ENCODE measurements at regions not wholly inside any gene's neighbourhood (a gene's known extent, or its start where the extent isn't known, plus 50 kb on each side); places are given as distances from the start of the nearest gene placed in this dataset.

- CTCF ChIA-PET: no interaction called here
These were observed 887.9 kb upstream of the KLHL29 start for GRCh38 chr2:22497064-22497463.

GRCh38 chr2:22497789-22498188, 887.2 kb upstream of the KLHL29 start:
- Histone ChIP-seq H3K36me3 (ENCODE audit: control insufficient read depth, insufficient read depth, low read length) (no peaks in the 10 kb centered on the region), H3K27me3 (ENCODE audit: control insufficient read depth, insufficient read depth, low read length) (no peaks in the 10 kb centered on the region), H3K4me1 (ENCODE audit: control insufficient read depth, insufficient read depth, low read length) (no peaks in the 10 kb centered on the region), H3K27ac (ENCODE audit: low read length) (no peak overlapping the region), H3K9me3 (ENCODE audit: control insufficient read depth, insufficient read depth, low read depth, low read length) (no peaks in the 10 kb centered on the region), H3K4me3 (ENCODE audit: low read depth in 2 of 2, low read length in 2 of 2) (no peak overlapping the region)
- ChIA-PET CTCF (no interaction called here), POLR2A (no interaction called here)
- DNase-seq (ENCODE audit: low read depth, low spot score) (no peak), ATAC-seq (no peak)
- in situ Hi-C loops (cut with HindIII; ENCODE audit: low pct_unique_long_range_greater_than_20kb, low sequenced_read_pairs): no loop called here
- no TSS peak for BruUV-seq (replicated peaks)
- intact Hi-C loops (cut with micrococcal nuclease; ENCODE audit: unreplicated experiment): no loop called here
- no peak for TF ChIP-seq POLR2AphosphoS5 (IDR thresholded peaks at IDR 0.05; ENCODE audit: low read depth, low read length)
- no peak for TF ChIP-seq TCF7L2 (IDR thresholded peaks at IDR 0.05; ENCODE audit: low read depth, low read length)
- no peak for TF ChIP-seq CTCF (IDR thresholded peaks at IDR 0.05)
- no peak for TF ChIP-seq REST (IDR thresholded peaks at IDR 0.05; ENCODE audit: insufficient read depth in 1 of 2, low read depth in 2 of 2, low read length in 1 of 2)
- no peak for TF ChIP-seq SIN3A (IDR thresholded peaks at IDR 0.05; ENCODE audit: borderline replicate concordance, insufficient read depth, low read depth, low read length)

More at GRCh38 chr2:22497064-22497463, 887.9 kb upstream of the KLHL29 start:
- BruUV-seq (replicated peaks): no TSS peak
- H3K9me3 ChIP-seq (ENCODE audit: control insufficient read depth, insufficient read depth, low read depth, low read length): no peaks in the 10 kb centered on the region
- H3K4me3 ChIP-seq (ENCODE audit: low read depth in 2 of 2, low read length in 2 of 2): no peak overlapping the region
- intact Hi-C loops (cut with micrococcal nuclease; ENCODE audit: unreplicated experiment) (no loop called here), in situ Hi-C loops (cut with HindIII; ENCODE audit: low pct_unique_long_range_greater_than_20kb, low sequenced_read_pairs) (no loop called here)
- TF ChIP-seq SIN3A (IDR thresholded peaks at IDR 0.05; ENCODE audit: borderline replicate concordance, insufficient read depth, low read depth, low read length) (no peak), TCF7L2 (IDR thresholded peaks at IDR 0.05; ENCODE audit: low read depth, low read length) (no peak), POLR2AphosphoS5 (IDR thresholded peaks at IDR 0.05; ENCODE audit: low read depth, low read length) (no peak), CTCF (IDR thresholded peaks at IDR 0.05) (no peak), REST (IDR thresholded peaks at IDR 0.05; ENCODE audit: insufficient read depth in 1 of 2, low read depth in 2 of 2, low read length in 1 of 2) (no peak)
- H3K27me3 ChIP-seq (ENCODE audit: control insufficient read depth, insufficient read depth, low read length): no peaks in the 10 kb centered on the region
- H3K27ac ChIP-seq (ENCODE audit: low read length): no peak overlapping the region
- DNase-seq (ENCODE audit: low read depth, low spot score) (no peak), ATAC-seq (no peak)
- H3K4me1 ChIP-seq (ENCODE audit: control insufficient read depth, insufficient read depth, low read length): no peaks in the 10 kb centered on the region
- POLR2A ChIA-PET: no interaction called here
- no peaks in the 10 kb centered on the region for H3K36me3 ChIP-seq (ENCODE audit: control insufficient read depth, insufficient read depth, low read length)

Data from Panc1 (cell line).